Smooth muscle cell (in vitro differentiated cells): ENCODE measurements at regions not wholly inside any gene's neighbourhood (a gene's known extent, or its start where the extent isn't known, plus 50 kb on each side); places are given as distances from the start of the nearest gene placed in this dataset.

Experiments
- DNase-seq: peaks from one replicate; lab custom pipeline; 2025; ENCODE audit not compliant: unreplicated experiment; lab: John Stamatoyannopoulos, UW
- H2AFZ ChIP-seq: fragments of 200-600 bp; sonication (generic); 2 replicates; pipeline ENCODE4 v1.6.0; 2016; ENCODE audit warnings: antibody characterized with exemption, low read depth, mild to moderate bottlenecking
- H3F3A ChIP-seq: fragments of 200-600 bp; sonication (generic); 2 replicates; pipeline ENCODE4 v1.6.0; 2017; ENCODE audit warnings: antibody characterized with exemption, low read depth
- H3K27ac ChIP-seq: fragments of 200-600 bp; sonication (generic); 2 replicates; pipeline ENCODE4 v1.5.1; 2016; ENCODE audit warnings: low read depth, mild to moderate bottlenecking
- H3K27me3 ChIP-seq: fragments of 200-600 bp; sonication (generic); 2 replicates; pipeline ENCODE4 v1.6.1; 2016; ENCODE audit warnings: low read depth, mild to moderate bottlenecking
- H3K36me3 ChIP-seq: fragments of 200-600 bp; sonication (generic); 2 replicates; pipeline ENCODE4 v1.5.1; 2016; ENCODE audit warnings: low read depth
- H3K4me1 ChIP-seq: fragments of 200-600 bp; sonication (generic); 2 replicates; pipeline ENCODE4 v1.5.1; 2016; ENCODE audit warnings: low read depth
- H3K4me2 ChIP-seq: fragments of 200-600 bp; sonication (generic); 2 replicates; pipeline ENCODE4 v1.6.0; 2016; ENCODE audit warnings: mild to moderate bottlenecking
- H3K4me3 ChIP-seq: fragments of 200-600 bp; sonication (generic); 2 replicates; pipeline ENCODE4 v1.5.1; 2016; ENCODE audit warnings: mild to moderate bottlenecking
- H3K79me2 ChIP-seq: fragments of 200-600 bp; sonication (generic); 2 replicates; pipeline ENCODE4 v1.6.0; 2016; ENCODE audit warnings: low read depth, mild to moderate bottlenecking
- H3K9ac ChIP-seq: fragments of 200-600 bp; sonication (generic); 2 replicates; pipeline ENCODE4 v1.6.0; 2016; ENCODE audit warnings: low read depth
- H3K9me3 ChIP-seq: fragments of 200-600 bp; sonication (generic); replicated peaks from 2 replicates; pipeline ENCODE4 v1.5.1; 2016; ENCODE audit warnings: low read depth
- H4K20me1 ChIP-seq: fragments of 200-600 bp; sonication (generic); 2 replicates; pipeline ENCODE4 v1.6.0; 2016; ENCODE audit warnings: low read depth
- WGBS: methylation state at CpG from one replicate; pipeline ENCODE4 v1.1.7; 2016; ENCODE audit warnings: low lambda C conversion rate; 5-methylcytosine and 5-hydroxymethylcytosine counted together
- TF ChIP-seq, protein P1 (sequence below): fragments of 200-600 bp; sonication (generic); IDR thresholded peaks from 2 replicates; pipeline ENCODE4 v1.5.1; 2017; ENCODE audit warnings: borderline replicate concordance, mild to moderate bottlenecking, antibody characterized with exemption; ENCODE audit not compliant: insufficient read depth, poor library complexity, severe bottlenecking

DNA sequence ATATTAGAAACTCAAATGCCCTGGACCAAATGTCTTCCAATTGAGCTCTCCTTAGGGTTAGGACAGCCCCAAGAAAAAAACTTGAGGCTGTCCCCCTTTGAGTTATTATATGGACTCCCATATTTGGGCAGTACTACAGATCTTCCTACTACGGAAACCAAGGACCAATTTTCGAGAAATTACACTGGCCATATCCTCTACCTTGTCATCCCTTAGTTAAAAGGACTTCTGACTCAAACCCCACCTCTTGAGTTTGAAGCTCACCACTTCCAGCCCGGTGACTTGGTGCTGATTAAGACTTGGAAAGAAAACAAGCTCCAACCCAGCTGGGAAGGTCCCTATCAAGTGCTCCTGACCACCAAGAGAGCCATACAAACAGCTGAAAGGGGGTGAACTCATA is 497.0 kb upstream of the GRAMD2B start:
- no peak for DNase-seq
- no peaks in the 10 kb centered on the region for H3K79me2 ChIP-seq
- no peak overlapping the region for H3K9ac ChIP-seq
- no peaks in the 10 kb centered on the region for H3F3A ChIP-seq
- H3K9me3 ChIP-seq = no peaks in the 10 kb centered on the region
- no peak overlapping the region for H2AFZ ChIP-seq
- H3K27me3 ChIP-seq = no peaks in the 10 kb centered on the region
- WGBS = 89% methylated on average over 3 of the region's 3 CpGs
- H3K4me3 ChIP-seq = no peak overlapping the region
- H3K4me1 ChIP-seq = no peaks in the 10 kb centered on the region
- no peak overlapping the region for H3K27ac ChIP-seq
- H4K20me1 ChIP-seq = no peaks in the 10 kb centered on the region
- H3K4me2 ChIP-seq = no peak overlapping the region
- TF ChIP-seq, protein P1, sequence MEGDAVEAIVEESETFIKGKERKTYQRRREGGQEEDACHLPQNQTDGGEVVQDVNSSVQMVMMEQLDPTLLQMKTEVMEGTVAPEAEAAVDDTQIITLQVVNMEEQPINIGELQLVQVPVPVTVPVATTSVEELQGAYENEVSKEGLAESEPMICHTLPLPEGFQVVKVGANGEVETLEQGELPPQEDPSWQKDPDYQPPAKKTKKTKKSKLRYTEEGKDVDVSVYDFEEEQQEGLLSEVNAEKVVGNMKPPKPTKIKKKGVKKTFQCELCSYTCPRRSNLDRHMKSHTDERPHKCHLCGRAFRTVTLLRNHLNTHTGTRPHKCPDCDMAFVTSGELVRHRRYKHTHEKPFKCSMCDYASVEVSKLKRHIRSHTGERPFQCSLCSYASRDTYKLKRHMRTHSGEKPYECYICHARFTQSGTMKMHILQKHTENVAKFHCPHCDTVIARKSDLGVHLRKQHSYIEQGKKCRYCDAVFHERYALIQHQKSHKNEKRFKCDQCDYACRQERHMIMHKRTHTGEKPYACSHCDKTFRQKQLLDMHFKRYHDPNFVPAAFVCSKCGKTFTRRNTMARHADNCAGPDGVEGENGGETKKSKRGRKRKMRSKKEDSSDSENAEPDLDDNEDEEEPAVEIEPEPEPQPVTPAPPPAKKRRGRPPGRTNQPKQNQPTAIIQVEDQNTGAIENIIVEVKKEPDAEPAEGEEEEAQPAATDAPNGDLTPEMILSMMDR = no peak
- no peaks in the 10 kb centered on the region for H3K36me3 ChIP-seq

DNA sequence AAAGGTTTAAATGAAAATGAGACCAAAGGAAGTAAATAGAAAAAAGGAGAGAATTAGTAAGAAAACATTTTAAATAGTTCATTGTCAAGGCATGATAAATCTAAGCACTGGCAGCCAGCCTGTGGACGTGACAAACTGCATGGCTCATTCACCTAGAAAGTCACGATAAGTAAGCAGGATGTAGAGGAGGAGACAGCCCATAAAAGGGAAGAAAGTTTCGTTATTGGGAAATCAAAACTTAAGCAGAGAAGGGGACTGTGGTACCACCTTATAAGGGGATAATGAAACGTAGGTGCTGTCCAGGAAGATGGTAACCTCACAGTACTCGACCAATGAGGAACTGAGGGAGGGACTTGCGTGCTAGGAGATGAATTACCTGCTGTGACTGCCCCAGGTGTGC is 494.5 kb upstream of the GRAMD2B start:
- 82% methylated on average over 6 of the region's 6 CpGs for WGBS
- no peak for DNase-seq
- no peaks in the 10 kb centered on the region for H3F3A ChIP-seq

DNA sequence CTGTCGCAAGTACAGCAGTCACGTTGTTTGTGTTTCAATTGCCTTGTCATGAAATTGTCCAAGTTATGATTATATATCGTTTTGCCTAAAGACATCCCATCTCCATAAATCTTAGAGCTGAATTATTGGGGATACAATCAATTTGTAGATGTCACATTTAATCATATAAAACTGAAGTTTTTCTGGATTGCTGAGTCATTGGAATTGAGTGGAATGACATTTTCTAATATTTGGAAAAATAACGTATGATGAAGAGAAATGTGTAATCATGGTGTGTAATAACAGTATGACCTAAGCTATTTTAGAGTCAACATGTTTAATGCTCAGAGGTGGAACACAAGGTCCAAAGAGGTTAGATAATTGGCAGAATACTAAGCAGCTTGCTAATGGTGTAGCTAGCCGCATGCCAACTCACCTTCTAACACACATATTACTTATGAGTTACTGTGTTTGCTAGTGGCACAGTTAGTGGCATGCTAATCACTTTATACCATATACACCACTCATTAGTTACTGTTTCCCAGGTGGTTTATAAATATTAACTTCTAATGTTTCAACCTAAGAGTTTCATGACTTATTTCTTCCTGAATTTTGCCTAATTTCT is 473.1 kb upstream of the GRAMD2B start:
- no peaks in the 10 kb centered on the region for H3F3A ChIP-seq
- TF ChIP-seq, protein P1 = no peak

More for the DNA sequence above, 494.5 kb upstream of the GRAMD2B start:
- Histone ChIP-seq H3K79me2 (no peaks in the 10 kb centered on the region), H3K36me3 (no peaks in the 10 kb centered on the region), H4K20me1 (no peaks in the 10 kb centered on the region), H3K4me1 (no peaks in the 10 kb centered on the region), H2AFZ (no peak overlapping the region), H3K4me2 (no peak overlapping the region), H3K9ac (no peak overlapping the region), H3K9me3 (no peaks in the 10 kb centered on the region), H3K27me3 (no peaks in the 10 kb centered on the region), H3K4me3 (no peak overlapping the region), H3K27ac (no peak overlapping the region)
- TF ChIP-seq, protein P1 = no peak

DNA sequence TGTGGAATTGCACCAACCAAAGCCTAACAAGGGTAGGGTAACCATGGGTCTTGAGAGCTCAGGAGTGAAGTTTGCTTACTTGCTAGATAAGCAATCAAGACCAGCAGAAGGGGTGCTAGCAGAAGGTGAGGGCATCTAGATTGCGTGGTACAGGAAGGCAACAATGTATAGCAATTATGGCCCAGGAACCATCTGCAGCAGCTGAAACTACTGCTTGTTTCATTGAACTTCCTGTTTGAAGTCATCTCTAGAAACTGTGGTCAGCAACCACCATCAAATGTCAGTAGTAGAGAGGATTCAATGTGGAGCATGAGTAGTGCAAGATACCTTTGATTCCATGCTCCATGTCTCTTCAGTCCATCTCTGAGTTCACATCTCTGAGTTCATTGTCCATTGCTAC is 462.1 kb upstream of the GRAMD2B start:
- TF ChIP-seq, protein P1 = no peak
- DNase-seq = no peak
- H3K4me3 ChIP-seq = no peak overlapping the region
- H3F3A ChIP-seq = no peaks in the 10 kb centered on the region
- no peak overlapping the region for H3K4me2 ChIP-seq
- no peak overlapping the region for H2AFZ ChIP-seq
- H3K9me3 ChIP-seq = no peaks in the 10 kb centered on the region
- H3K27me3 ChIP-seq = no peaks in the 10 kb centered on the region
- no peak overlapping the region for H3K9ac ChIP-seq
- 95% methylated on average over 1 of the region's 1 CpG for WGBS
- no peaks in the 10 kb centered on the region for H3K4me1 ChIP-seq
- no peaks in the 10 kb centered on the region for H3K36me3 ChIP-seq
- no peaks in the 10 kb centered on the region for H4K20me1 ChIP-seq
- no peaks in the 10 kb centered on the region for H3K79me2 ChIP-seq
- no peak overlapping the region for H3K27ac ChIP-seq

More for the DNA sequence above, 473.1 kb upstream of the GRAMD2B start:
- Histone ChIP-seq H3K79me2 (no peaks in the 10 kb centered on the region), H3K4me3 (no peak overlapping the region), H2AFZ (no peak overlapping the region), H3K27me3 (no peaks in the 10 kb centered on the region), H3K9me3 (no peaks in the 10 kb centered on the region), H3K27ac (no peak overlapping the region), H3K4me2 (no peak overlapping the region), H4K20me1 (no peaks in the 10 kb centered on the region), H3K9ac (no peak overlapping the region), H3K36me3 (no peaks in the 10 kb centered on the region), H3K4me1 (no peaks in the 10 kb centered on the region)
- no peak for DNase-seq
- WGBS = 95% methylated on average over 5 of the region's 5 CpGs
